ENCODE measurements at regions not wholly inside any gene's neighbourhood (a gene's known extent, or its start where the extent isn't known, plus 50 kb on each side); places are given as distances from the start of the nearest gene placed in this dataset.
"Not testable (repeated sequence)": the region's sequence is repeated elsewhere in the genome, so short reads cannot be mapped to it uniquely, and the experiment has no call there.

DNA sequence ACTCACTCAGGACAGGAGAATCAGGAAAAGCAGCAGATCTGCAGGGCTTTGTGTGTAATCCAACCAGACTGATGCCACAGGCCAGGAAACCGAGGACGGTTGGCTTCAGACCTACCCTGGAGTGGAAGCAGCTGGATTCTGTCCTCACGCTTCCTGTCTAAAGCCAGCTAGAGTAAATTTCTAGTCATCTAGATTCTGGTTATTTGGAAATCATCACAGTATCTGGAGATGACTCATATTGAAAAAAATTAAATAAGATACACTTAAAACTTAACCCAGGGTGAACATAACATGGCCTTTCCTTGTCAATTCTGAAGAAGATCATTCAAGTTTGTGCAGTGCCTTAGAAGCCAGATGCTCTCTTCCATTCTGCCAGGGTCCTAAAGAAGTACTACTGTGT is 288.9 kb upstream of the PLGLB2 start:
- POLR2A ChIA-PET; CTCF ChIA-PET; H3K36me3 ChIP-seq (ENCODE audit: control insufficient read depth in 4 of 4, insufficient read depth in 4 of 4, low read length in 3 of 4); H3K4me3 ChIP-seq (ENCODE audit: control insufficient read depth in 1 of 7, extremely low read depth in 1 of 7, insufficient read depth in 4 of 7, low read depth in 2 of 7, low read length in 6 of 7); H3K9me3 ChIP-seq (ENCODE audit: control extremely low read depth in 1 of 5, control insufficient read depth in 4 of 5, insufficient read depth in 2 of 5, low read depth in 1 of 5, low read length in 4 of 5); H3K27me3 ChIP-seq (replicated peaks in 2 of 5; ENCODE audit: control insufficient read depth in 4 of 5, insufficient read depth in 5 of 5, low read length in 4 of 5); H3K27ac ChIP-seq (ENCODE audit: insufficient read depth in 1 of 2, low read depth in 1 of 2, low read length in 2 of 2, poor library complexity in 1 of 2, severe bottlenecking in 2 of 2); DNase-seq: not testable (repeated sequence)
- H3K4me1 ChIP-seq (ENCODE audit: control extremely low read depth in 1 of 4, control insufficient read depth in 4 of 4, insufficient read depth in 4 of 4, low read length in 3 of 4) = peaks cover 0 to 11% (median 4%) of the 10 kb centered on the region in 4 experiments
- WGBS (ENCODE audit: insufficient coverage) = no CpG with 5 or more reads among the region's 3 CpGs

GRCh38 chr2:87460104-87460503 is 287.8 kb upstream of the PLGLB2 start:
- H3K9me3 ChIP-seq (ENCODE audit: control extremely low read depth in 1 of 5, control insufficient read depth in 4 of 5, insufficient read depth in 2 of 5, low read depth in 1 of 5, low read length in 4 of 5); H3K4me1 ChIP-seq (ENCODE audit: control extremely low read depth in 1 of 4, control insufficient read depth in 4 of 4, insufficient read depth in 4 of 4, low read length in 3 of 4); H3K4me3 ChIP-seq (ENCODE audit: control insufficient read depth in 1 of 7, extremely low read depth in 1 of 7, insufficient read depth in 4 of 7, low read depth in 2 of 7, low read length in 6 of 7); H3K36me3 ChIP-seq (ENCODE audit: control insufficient read depth in 4 of 4, insufficient read depth in 4 of 4, low read length in 3 of 4); H3K27ac ChIP-seq (ENCODE audit: insufficient read depth in 1 of 2, low read depth in 1 of 2, low read length in 2 of 2, poor library complexity in 1 of 2, severe bottlenecking in 2 of 2); CTCF ChIA-PET; POLR2A ChIA-PET; H3K27me3 ChIP-seq (replicated peaks in 2 of 5; ENCODE audit: control insufficient read depth in 4 of 5, insufficient read depth in 5 of 5, low read length in 4 of 5); DNase-seq: not testable (repeated sequence)
- no CpG with 5 or more reads among the region's 2 CpGs for WGBS (ENCODE audit: insufficient coverage)

- no CpG with 5 or more reads among the region's 1 CpG for WGBS (ENCODE audit: insufficient coverage)
- H3K9me3 ChIP-seq (ENCODE audit: control extremely low read depth in 1 of 5, control insufficient read depth in 4 of 5, insufficient read depth in 2 of 5, low read depth in 1 of 5, low read length in 4 of 5); H3K36me3 ChIP-seq (ENCODE audit: control insufficient read depth in 4 of 4, insufficient read depth in 4 of 4, low read length in 3 of 4); H3K27me3 ChIP-seq (replicated peaks in 2 of 5; ENCODE audit: control insufficient read depth in 4 of 5, insufficient read depth in 5 of 5, low read length in 4 of 5); H3K27ac ChIP-seq (ENCODE audit: insufficient read depth in 1 of 2, low read depth in 1 of 2, low read length in 2 of 2, poor library complexity in 1 of 2, severe bottlenecking in 2 of 2); DNase-seq; POLR2A ChIA-PET; CTCF ChIA-PET; H3K4me3 ChIP-seq (ENCODE audit: control insufficient read depth in 1 of 7, extremely low read depth in 1 of 7, insufficient read depth in 4 of 7, low read depth in 2 of 7, low read length in 6 of 7); H3K4me1 ChIP-seq (ENCODE audit: control extremely low read depth in 1 of 4, control insufficient read depth in 4 of 4, insufficient read depth in 4 of 4, low read length in 3 of 4): not testable (repeated sequence)
These were observed 287.2 kb upstream of the PLGLB2 start for GRCh38 chr2:87460662-87461061.

DNA sequence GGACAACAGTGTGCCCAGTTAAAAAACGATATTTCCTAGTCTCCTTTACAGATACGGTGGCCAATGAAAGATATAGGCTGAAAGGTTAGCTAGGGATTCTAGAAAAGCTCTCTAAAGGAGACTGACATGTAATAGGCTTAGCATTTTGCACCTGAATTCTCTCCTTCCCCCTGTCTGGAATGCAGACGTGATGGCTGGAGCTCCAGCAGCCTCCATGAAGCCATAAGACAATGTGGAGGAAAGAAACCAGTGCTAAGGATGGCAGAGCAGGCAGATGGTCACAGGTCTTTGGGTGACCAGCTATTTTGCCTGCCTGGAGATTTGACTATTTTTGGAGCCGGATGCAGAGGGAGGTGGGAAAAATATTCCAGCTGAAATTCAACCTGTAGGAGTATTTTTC is 286.2 kb upstream of the PLGLB2 start:
- DNase-seq; H3K36me3 ChIP-seq (ENCODE audit: control insufficient read depth in 4 of 4, insufficient read depth in 4 of 4, low read length in 3 of 4); H3K4me3 ChIP-seq (ENCODE audit: control insufficient read depth in 1 of 7, extremely low read depth in 1 of 7, insufficient read depth in 4 of 7, low read depth in 2 of 7, low read length in 6 of 7); H3K27ac ChIP-seq (ENCODE audit: insufficient read depth in 1 of 2, low read depth in 1 of 2, low read length in 2 of 2, poor library complexity in 1 of 2, severe bottlenecking in 2 of 2); POLR2A ChIA-PET; H3K9me3 ChIP-seq (ENCODE audit: control extremely low read depth in 1 of 5, control insufficient read depth in 4 of 5, insufficient read depth in 2 of 5, low read depth in 1 of 5, low read length in 4 of 5); CTCF ChIA-PET; H3K4me1 ChIP-seq (ENCODE audit: control extremely low read depth in 1 of 4, control insufficient read depth in 4 of 4, insufficient read depth in 4 of 4, low read length in 3 of 4); H3K27me3 ChIP-seq (replicated peaks in 2 of 5; ENCODE audit: control insufficient read depth in 4 of 5, insufficient read depth in 5 of 5, low read length in 4 of 5): not testable (repeated sequence)
- 100% methylated on average over 1 of the region's 4 CpGs for WGBS (ENCODE audit: insufficient coverage)

DNA sequence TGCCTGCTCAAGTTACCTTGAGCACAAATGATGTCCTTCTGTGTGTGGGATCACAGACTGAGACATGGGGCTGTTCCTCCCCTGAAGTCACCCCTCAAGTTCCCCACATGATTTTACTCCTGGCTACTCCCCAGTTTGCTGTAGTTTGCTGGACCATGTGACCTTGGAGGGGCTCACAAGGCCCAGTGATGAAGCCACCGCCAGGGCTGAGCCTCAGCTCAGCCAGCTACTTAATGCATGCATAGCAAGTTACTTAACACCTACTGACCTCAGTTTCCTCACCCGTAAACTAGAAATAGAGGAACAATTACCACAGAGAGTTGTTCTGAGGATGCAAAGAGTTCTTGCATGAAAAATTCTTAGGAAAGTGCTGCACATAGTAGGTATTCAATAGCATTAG is 283.7 kb upstream of the PLGLB2 start:
- H3K27ac ChIP-seq (ENCODE audit: insufficient read depth in 1 of 2, low read depth in 1 of 2, low read length in 2 of 2, poor library complexity in 1 of 2, severe bottlenecking in 2 of 2); DNase-seq; H3K27me3 ChIP-seq (replicated peaks in 2 of 5; ENCODE audit: control insufficient read depth in 4 of 5, insufficient read depth in 5 of 5, low read length in 4 of 5); H3K4me3 ChIP-seq (ENCODE audit: control insufficient read depth in 1 of 7, extremely low read depth in 1 of 7, insufficient read depth in 4 of 7, low read depth in 2 of 7, low read length in 6 of 7); H3K9me3 ChIP-seq (ENCODE audit: control extremely low read depth in 1 of 5, control insufficient read depth in 4 of 5, insufficient read depth in 2 of 5, low read depth in 1 of 5, low read length in 4 of 5); CTCF ChIA-PET; H3K4me1 ChIP-seq (ENCODE audit: control extremely low read depth in 1 of 4, control insufficient read depth in 4 of 4, insufficient read depth in 4 of 4, low read length in 3 of 4); H3K36me3 ChIP-seq (ENCODE audit: control insufficient read depth in 4 of 4, insufficient read depth in 4 of 4, low read length in 3 of 4); POLR2A ChIA-PET: not testable (repeated sequence)
- WGBS (ENCODE audit: insufficient coverage) = no CpG with 5 or more reads among the region's 2 CpGs

GRCh38 chr2:87465730-87466129 is 282.2 kb upstream of the PLGLB2 start:
- H3K9me3 ChIP-seq (ENCODE audit: control extremely low read depth in 1 of 5, control insufficient read depth in 4 of 5, insufficient read depth in 2 of 5, low read depth in 1 of 5, low read length in 4 of 5); CTCF ChIA-PET; H3K27me3 ChIP-seq (replicated peaks in 2 of 5; ENCODE audit: control insufficient read depth in 4 of 5, insufficient read depth in 5 of 5, low read length in 4 of 5); H3K4me3 ChIP-seq (ENCODE audit: control insufficient read depth in 1 of 7, extremely low read depth in 1 of 7, insufficient read depth in 4 of 7, low read depth in 2 of 7, low read length in 6 of 7); POLR2A ChIA-PET; H3K36me3 ChIP-seq (ENCODE audit: control insufficient read depth in 4 of 4, insufficient read depth in 4 of 4, low read length in 3 of 4); H3K27ac ChIP-seq (ENCODE audit: insufficient read depth in 1 of 2, low read depth in 1 of 2, low read length in 2 of 2, poor library complexity in 1 of 2, severe bottlenecking in 2 of 2); DNase-seq: not testable (repeated sequence)
- no CpG with 5 or more reads among the region's 3 CpGs for WGBS (ENCODE audit: insufficient coverage)
- H3K4me1 ChIP-seq (ENCODE audit: control extremely low read depth in 1 of 4, control insufficient read depth in 4 of 4, insufficient read depth in 4 of 4, low read length in 3 of 4) = peaks cover 0 to 20% (median 3%) of the 10 kb centered on the region in 4 experiments

DNA sequence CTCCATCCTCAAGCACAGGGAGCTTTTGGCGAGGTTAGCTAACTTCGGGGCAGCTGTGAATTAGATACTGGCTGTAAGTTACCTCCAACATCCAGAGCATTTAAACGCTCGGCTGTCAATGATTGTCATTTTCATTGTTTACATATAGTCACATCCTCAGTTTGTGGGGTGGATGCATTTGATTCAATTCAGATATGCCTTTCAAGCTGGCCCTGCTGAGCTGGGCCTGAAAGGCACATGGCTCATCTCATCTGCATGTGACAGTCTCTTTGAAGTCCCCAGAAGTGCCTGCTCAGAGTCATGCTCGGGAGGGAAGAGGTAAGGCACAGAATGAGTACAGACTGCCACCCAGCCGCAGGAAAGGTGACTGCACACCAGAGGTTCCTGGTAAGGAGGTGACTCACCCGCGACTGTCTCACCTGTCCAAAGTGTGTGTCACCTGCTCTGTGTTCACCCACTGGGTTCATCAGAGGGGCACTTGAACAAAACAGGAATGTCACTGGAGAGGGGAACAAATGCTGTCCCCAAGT is 281.2 kb upstream of the PLGLB2 start:
- peaks cover 0 to 20% (median 3%) of the 10 kb centered on the region in 4 experiments for H3K4me1 ChIP-seq (ENCODE audit: control extremely low read depth in 1 of 4, control insufficient read depth in 4 of 4, insufficient read depth in 4 of 4, low read length in 3 of 4)
- POLR2A ChIA-PET; H3K27ac ChIP-seq (ENCODE audit: insufficient read depth in 1 of 2, low read depth in 1 of 2, low read length in 2 of 2, poor library complexity in 1 of 2, severe bottlenecking in 2 of 2); H3K9me3 ChIP-seq (ENCODE audit: control extremely low read depth in 1 of 5, control insufficient read depth in 4 of 5, insufficient read depth in 2 of 5, low read depth in 1 of 5, low read length in 4 of 5); H3K4me3 ChIP-seq (ENCODE audit: control insufficient read depth in 1 of 7, extremely low read depth in 1 of 7, insufficient read depth in 4 of 7, low read depth in 2 of 7, low read length in 6 of 7); CTCF ChIA-PET; H3K36me3 ChIP-seq (ENCODE audit: control insufficient read depth in 4 of 4, insufficient read depth in 4 of 4, low read length in 3 of 4); H3K27me3 ChIP-seq (replicated peaks in 2 of 5; ENCODE audit: control insufficient read depth in 4 of 5, insufficient read depth in 5 of 5, low read length in 4 of 5): not testable (repeated sequence)
- WGBS (ENCODE audit: insufficient coverage) = no CpG with 5 or more reads among the region's 8 CpGs
- DNase-seq = peak in 2 of 3 donors; percentile 43 to 46
